MM.1S (cell line): ENCODE measurements at regions not wholly inside any gene's neighbourhood (a gene's known extent, or its start where the extent isn't known, plus 50 kb on each side); places are given as distances from the start of the nearest gene placed in this dataset.
"Not testable (repeated sequence)": the region's sequence is repeated elsewhere in the genome, so short reads cannot be mapped to it uniquely, and the experiment has no call there.

Experiments used
- DNase-seq: peaks from one replicate; pipeline ENCODE4 v3.0.0-alpha.2; 2015
- H2AFZ ChIP-seq: fragments of 300-600 bp; sonication (generic); 2 replicates; pipeline ENCODE4 v1.6.0; 2016; ENCODE audit warnings: antibody characterized with exemption, low read length
- H3F3A ChIP-seq: fragments of 300-600 bp; sonication (generic); 2 replicates; pipeline ENCODE4 v1.6.1; 2016; ENCODE audit warnings: mild to moderate bottlenecking, antibody characterized with exemption, low read length, moderate library complexity, mixed read lengths; ENCODE audit not compliant: insufficient read depth
- H3K27ac ChIP-seq: fragments of 300-600 bp; sonication (generic); 2 replicates; pipeline ENCODE4 v1.5.1; 2016; ENCODE audit warnings: mild to moderate bottlenecking, low read length
- H3K27me3 ChIP-seq: fragments of 300-600 bp; sonication (generic); replicated peaks from 2 replicates; pipeline ENCODE4 v1.6.0; 2016; ENCODE audit warnings: low read length; ENCODE audit not compliant: insufficient read depth
- H3K36me3 ChIP-seq: fragments of 300-600 bp; sonication (generic); replicated peaks from 2 replicates; pipeline ENCODE4 v1.6.1; 2016; ENCODE audit warnings: mild to moderate bottlenecking, low read length, mixed read lengths; ENCODE audit not compliant: insufficient read depth
- H3K4me1 ChIP-seq: fragments of 300-600 bp; sonication (generic); 2 replicates; pipeline ENCODE4 v1.6.1; 2016; ENCODE audit warnings: low read length, mixed read lengths
- H3K4me2 ChIP-seq: fragments of 300-600 bp; sonication (generic); 2 replicates; pipeline ENCODE4 v1.6.0; 2016; ENCODE audit warnings: low read depth, low read length
- H3K4me3 ChIP-seq: fragments of 300-600 bp; sonication (generic); 2 replicates; pipeline ENCODE4 v1.5.1; 2016; ENCODE audit warnings: low read length, mixed read lengths
- H3K79me2 ChIP-seq: fragments of 300-600 bp; sonication (generic); 2 replicates; pipeline ENCODE4 v1.6.1; 2016; ENCODE audit warnings: mixed run types, low read length, mixed read lengths
- H3K9ac ChIP-seq: fragments of 300-600 bp; sonication (generic); 2 replicates; pipeline ENCODE4 v1.6.1; 2016; ENCODE audit warnings: low read length, mixed read lengths
- H3K9me2 ChIP-seq: fragments of 300-600 bp; sonication (generic); replicated peaks from 2 replicates; pipeline ENCODE4 v1.6.1; 2016; ENCODE audit warnings: mild to moderate bottlenecking, low read length, mixed read lengths; ENCODE audit not compliant: insufficient read depth
- H3K9me3 ChIP-seq: fragments of 300-600 bp; sonication (generic); replicated peaks from 2 replicates; pipeline ENCODE4 v1.6.1; 2016; ENCODE audit warnings: mild to moderate bottlenecking, low read length, mixed read lengths; ENCODE audit not compliant: insufficient read depth
- H4K20me1 ChIP-seq: fragments of 300-600 bp; sonication (generic); 2 replicates; pipeline ENCODE4 v1.6.1; 2016; ENCODE audit warnings: mild to moderate bottlenecking, low read length, moderate library complexity, mixed read lengths; ENCODE audit not compliant: insufficient read depth
- CTCF ChIP-seq: fragments of 300-600 bp; sonication (generic); IDR thresholded peaks from 2 replicates; pipeline ENCODE4 v1.5.1; 2016; ENCODE audit warnings: antibody characterized with exemption, low read length, mixed read lengths
- EZH2 ChIP-seq: fragments of 300-600 bp; sonication (generic); optimal IDR thresholded peaks from 2 replicates; pipeline ENCODE3; 2017; ENCODE audit warnings: low read depth, mild to moderate bottlenecking, antibody characterized with exemption, low read length, mixed read lengths
- EZH2phosphoT487 ChIP-seq: fragments of 300-600 bp; sonication (generic); IDR thresholded peaks from 2 replicates; pipeline ENCODE4 v1.6.1; 2018; ENCODE audit warnings: antibody characterized with exemption, low read length

GRCh38 chr2:48199070-48199469 is 115.4 kb upstream of the FOXN2 start:
- Histone ChIP-seq H3K4me1 (no peaks in the 10 kb centered on the region), H3K79me2 (no peaks in the 10 kb centered on the region), H3K9me3 (no peaks in the 10 kb centered on the region), H3K4me3 (no peak overlapping the region), H4K20me1 (no peaks in the 10 kb centered on the region), H3K27ac (no peak overlapping the region), H3K4me2 (no peak overlapping the region), H3K36me3 (no peaks in the 10 kb centered on the region), H3K9me2 (no peaks in the 10 kb centered on the region), H2AFZ (no peak overlapping the region), H3F3A (no peaks in the 10 kb centered on the region), H3K9ac (no peak overlapping the region), H3K27me3 (no peaks in the 10 kb centered on the region)
- TF ChIP-seq CTCF (no peak), EZH2 (no peak), EZH2phosphoT487 (no peak)
- no peak for DNase-seq

DNA sequence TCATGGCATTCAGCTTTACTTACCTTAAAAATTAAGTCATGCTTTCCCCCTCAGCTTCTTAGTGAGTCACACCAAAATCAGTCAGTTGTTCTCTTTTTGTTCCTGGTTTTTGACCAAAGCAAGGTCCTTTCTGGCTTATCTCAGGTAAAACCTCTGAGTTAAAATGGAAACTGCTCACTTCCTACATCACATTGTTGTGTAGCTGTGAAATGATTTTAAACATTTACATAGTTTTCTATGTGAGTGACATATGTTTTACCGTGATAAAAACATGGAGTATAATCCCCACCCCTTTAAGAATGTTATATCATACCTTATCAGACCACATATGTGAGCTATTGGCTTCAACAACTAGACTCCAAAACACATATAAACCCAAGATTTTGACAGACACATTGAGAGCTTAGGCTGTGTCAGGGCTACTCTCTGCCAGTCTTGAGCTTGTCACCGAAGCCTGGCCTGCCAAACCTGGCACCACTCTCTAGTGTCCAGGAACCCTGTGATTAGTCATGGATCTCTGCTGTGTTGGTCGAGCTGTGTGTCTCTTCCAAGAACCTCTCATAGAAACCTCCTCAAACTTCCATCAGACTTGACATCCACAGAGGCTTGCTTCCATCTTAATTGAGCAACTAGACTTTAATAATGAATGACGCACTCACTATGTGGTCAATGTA is 113.7 kb upstream of the FOXN2 start:
- H3K9ac ChIP-seq: no peak overlapping the region
- H3K4me3 ChIP-seq: no peak overlapping the region
- H3K27me3 ChIP-seq: no peaks in the 10 kb centered on the region
- no peaks in the 10 kb centered on the region for H3K36me3 ChIP-seq
- no peak overlapping the region for H3K27ac ChIP-seq
- no peak for DNase-seq
- no peaks in the 10 kb centered on the region for H3K79me2 ChIP-seq
- no peak overlapping the region for H2AFZ ChIP-seq
- no peaks in the 10 kb centered on the region for H3K9me3 ChIP-seq
- H4K20me1 ChIP-seq: no peaks in the 10 kb centered on the region
- H3K4me2 ChIP-seq: no peak overlapping the region
- H3F3A ChIP-seq: no peaks in the 10 kb centered on the region
- H3K9me2 ChIP-seq: no peaks in the 10 kb centered on the region
- no peaks in the 10 kb centered on the region for H3K4me1 ChIP-seq
- TF ChIP-seq EZH2phosphoT487: no peak
- TF ChIP-seq EZH2: no peak
- TF ChIP-seq CTCF: no peak

GRCh38 chr2:48201435-48201834 is 113.0 kb upstream of the FOXN2 start:
- not testable (repeated sequence) for H3K79me2 ChIP-seq, H3K36me3 ChIP-seq, H3K4me2 ChIP-seq, H3K9me2 ChIP-seq, H3K4me1 ChIP-seq, H4K20me1 ChIP-seq, DNase-seq, H3K9ac ChIP-seq, H3K9me3 ChIP-seq, H3K4me3 ChIP-seq, H3K27me3 ChIP-seq, H3F3A ChIP-seq, H2AFZ ChIP-seq, H3K27ac ChIP-seq

GRCh38 chr2:48202863-48203642 is 111.4 kb upstream of the FOXN2 start:
- H3K9me2 ChIP-seq: no peaks in the 10 kb centered on the region
- H4K20me1 ChIP-seq: no peaks in the 10 kb centered on the region
- no peaks in the 10 kb centered on the region for H3K79me2 ChIP-seq
- no peaks in the 10 kb centered on the region for H3K27me3 ChIP-seq
- no peak overlapping the region for H3K4me3 ChIP-seq
- H3K9ac ChIP-seq: no peak overlapping the region
- TF ChIP-seq EZH2 (no peak), CTCF (no peak), EZH2phosphoT487 (no peak)
- no peaks in the 10 kb centered on the region for H3K9me3 ChIP-seq
- H3F3A ChIP-seq: no peaks in the 10 kb centered on the region
- no peak overlapping the region for H2AFZ ChIP-seq
- no peaks in the 10 kb centered on the region for H3K36me3 ChIP-seq
- no peak overlapping the region for H3K4me2 ChIP-seq
- no peaks in the 10 kb centered on the region for H3K4me1 ChIP-seq
- H3K27ac ChIP-seq: no peak overlapping the region
- DNase-seq: no peak
